Astrocyte (in vitro differentiated cells and primary cell): ENCODE measurements at regions not wholly inside any gene's neighbourhood (a gene's known extent, or its start where the extent isn't known, plus 50 kb on each side); places are given as distances from the start of the nearest gene placed in this dataset.

Experiments
- DNase-seq: peaks from one replicate; pipeline ENCODE4 v3.0.0-alpha.2; 2010; ENCODE audit warnings: low read depth
- FAIRE-seq: peaks from 2 replicates; lab custom pipeline; 2011; peaks lifted over from hg19 to GRCh38; lab: Jason Lieb, UNC
- H2AFZ ChIP-seq: 2 replicates; pipeline ENCODE4 v1.6.0; 2012; ENCODE audit warnings: low read depth, low read length, inconsistent platforms
- H3K27ac ChIP-seq: 2 replicates; pipeline ENCODE4 v1.5.1; 2011; ENCODE audit warnings: low read depth, low read length, inconsistent platforms
- H3K27me3 ChIP-seq: 2 replicates; pipeline ENCODE4 v1.6.0; 2011; ENCODE audit warnings: low read length, inconsistent platforms; ENCODE audit not compliant: insufficient read depth
- H3K36me3 ChIP-seq: 2 replicates; pipeline ENCODE4 v1.5.1; 2011; ENCODE audit warnings: low read length, inconsistent platforms; ENCODE audit not compliant: insufficient read depth
- H3K4me1 ChIP-seq: 2 replicates; pipeline ENCODE4 v1.5.1; 2011; ENCODE audit warnings: low read length, inconsistent platforms; ENCODE audit not compliant: insufficient read depth
- H3K4me2 ChIP-seq: 2 replicates; pipeline ENCODE4 v1.6.0; 2012; ENCODE audit warnings: low read length, inconsistent platforms
- H3K4me3 ChIP-seq: 2 replicates; pipeline ENCODE4 v1.5.1; 2011; ENCODE audit warnings: low read depth, mild to moderate bottlenecking, low read length, inconsistent platforms; ENCODE audit not compliant: insufficient read depth
- H3K79me2 ChIP-seq: 2 replicates; pipeline ENCODE4 v1.6.0; 2012; ENCODE audit warnings: mild to moderate bottlenecking, low read length, inconsistent platforms; ENCODE audit not compliant: insufficient read depth
- H3K9ac ChIP-seq: 2 replicates; pipeline ENCODE4 v1.6.0; 2012; ENCODE audit warnings: mild to moderate bottlenecking, low read length, inconsistent platforms
- H3K9me3 ChIP-seq: 2 replicates; pipeline ENCODE4 v1.5.1; 2012; ENCODE audit warnings: low read depth, mild to moderate bottlenecking, low read length, inconsistent platforms; ENCODE audit not compliant: insufficient read depth
- H4K20me1 ChIP-seq: 2 replicates; pipeline ENCODE4 v1.6.0; 2012; ENCODE audit warnings: low read length, inconsistent platforms; ENCODE audit not compliant: insufficient read depth
- H3K27ac Mint-ChIP-seq: one replicate; pipeline ENCODE4 v1.8.0; 2021; ENCODE audit warnings: mild to moderate bottlenecking, mixed read lengths; ENCODE audit not compliant: unreplicated experiment
- H3K27me3 Mint-ChIP-seq: one replicate; pipeline ENCODE4 v1.8.0; 2021; ENCODE audit warnings: low read depth, mixed read lengths; ENCODE audit not compliant: unreplicated experiment
- H3K36me3 Mint-ChIP-seq: one replicate; pipeline ENCODE4 v1.8.0; 2021; ENCODE audit warnings: low read depth, mixed read lengths; ENCODE audit not compliant: unreplicated experiment
- H3K4me1 Mint-ChIP-seq: one replicate; pipeline ENCODE4 v1.8.0; 2021; ENCODE audit warnings: low read depth, mixed read lengths; ENCODE audit not compliant: unreplicated experiment
- H3K4me3 Mint-ChIP-seq: one replicate; pipeline ENCODE4 v1.8.0; 2021; ENCODE audit warnings: mild to moderate bottlenecking, moderate library complexity, mixed read lengths; ENCODE audit not compliant: unreplicated experiment
- H3K9me3 Mint-ChIP-seq: one replicate; pipeline ENCODE4 v1.8.0; 2021; ENCODE audit warnings: mild to moderate bottlenecking, mixed read lengths; ENCODE audit not compliant: unreplicated experiment
- EZH2 ChIP-seq: IDR thresholded peaks from 2 replicates; pipeline ENCODE4 v1.6.1; 2012; ENCODE audit warnings: mild to moderate bottlenecking, low read length, inconsistent platforms; ENCODE audit not compliant: insufficient read depth
- TF ChIP-seq, protein P1 (sequence below): IDR thresholded peaks from 2 replicates; pipeline ENCODE4 v1.5.1; 2011; ENCODE audit warnings: low read depth, mild to moderate bottlenecking, inconsistent platforms, low read length, moderate library complexity; ENCODE audit not compliant: insufficient read depth

DNA sequence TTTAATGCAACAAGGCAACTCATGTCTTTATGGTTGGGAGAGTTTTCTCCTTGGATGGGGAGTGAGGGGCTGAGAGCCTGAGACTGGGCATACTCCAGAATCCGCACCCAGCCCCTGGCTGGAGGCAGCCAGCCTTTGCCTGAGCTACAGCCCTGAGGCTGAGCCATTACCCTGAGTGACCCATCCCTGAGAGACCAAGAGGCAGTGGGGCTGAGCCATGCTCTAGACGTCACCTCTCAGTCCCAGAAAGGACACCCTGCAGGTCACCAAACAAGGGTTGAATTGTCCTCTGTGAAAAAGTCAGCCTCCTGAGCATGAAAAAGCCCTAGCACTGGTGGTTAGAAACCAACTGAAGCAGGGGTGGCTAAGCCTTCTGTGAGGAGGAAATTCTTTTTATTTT is 151.2 kb upstream of the GATB start:
- Mint-ChIP-seq H3K27ac (no peak overlapping the region), H3K9me3 (peaks cover 4% of the 10 kb centered on the region), H3K4me1 (peaks cover 3% of the 10 kb centered on the region), H3K4me3 (no peak overlapping the region), H3K36me3 (no peaks in the 10 kb centered on the region), H3K27me3 (peaks cover 21% of the 10 kb centered on the region)
- no peak overlapping the region for H3K9ac ChIP-seq
- H3K9me3 ChIP-seq: no peaks in the 10 kb centered on the region
- no peaks in the 10 kb centered on the region for H3K4me1 ChIP-seq
- H3K4me3 ChIP-seq: no peak overlapping the region
- H3K36me3 ChIP-seq: no peaks in the 10 kb centered on the region
- H4K20me1 ChIP-seq: no peaks in the 10 kb centered on the region
- no peaks in the 10 kb centered on the region for H3K79me2 ChIP-seq
- DNase-seq: no peak
- FAIRE-seq: no peak
- H3K27ac ChIP-seq: no peak overlapping the region
- TF ChIP-seq EZH2: no peak
- TF ChIP-seq, protein P1, sequence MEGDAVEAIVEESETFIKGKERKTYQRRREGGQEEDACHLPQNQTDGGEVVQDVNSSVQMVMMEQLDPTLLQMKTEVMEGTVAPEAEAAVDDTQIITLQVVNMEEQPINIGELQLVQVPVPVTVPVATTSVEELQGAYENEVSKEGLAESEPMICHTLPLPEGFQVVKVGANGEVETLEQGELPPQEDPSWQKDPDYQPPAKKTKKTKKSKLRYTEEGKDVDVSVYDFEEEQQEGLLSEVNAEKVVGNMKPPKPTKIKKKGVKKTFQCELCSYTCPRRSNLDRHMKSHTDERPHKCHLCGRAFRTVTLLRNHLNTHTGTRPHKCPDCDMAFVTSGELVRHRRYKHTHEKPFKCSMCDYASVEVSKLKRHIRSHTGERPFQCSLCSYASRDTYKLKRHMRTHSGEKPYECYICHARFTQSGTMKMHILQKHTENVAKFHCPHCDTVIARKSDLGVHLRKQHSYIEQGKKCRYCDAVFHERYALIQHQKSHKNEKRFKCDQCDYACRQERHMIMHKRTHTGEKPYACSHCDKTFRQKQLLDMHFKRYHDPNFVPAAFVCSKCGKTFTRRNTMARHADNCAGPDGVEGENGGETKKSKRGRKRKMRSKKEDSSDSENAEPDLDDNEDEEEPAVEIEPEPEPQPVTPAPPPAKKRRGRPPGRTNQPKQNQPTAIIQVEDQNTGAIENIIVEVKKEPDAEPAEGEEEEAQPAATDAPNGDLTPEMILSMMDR: no peak
- H3K4me2 ChIP-seq: no peak overlapping the region
- peaks cover 4% of the 10 kb centered on the region for H3K27me3 ChIP-seq
- no peak overlapping the region for H2AFZ ChIP-seq

DNA sequence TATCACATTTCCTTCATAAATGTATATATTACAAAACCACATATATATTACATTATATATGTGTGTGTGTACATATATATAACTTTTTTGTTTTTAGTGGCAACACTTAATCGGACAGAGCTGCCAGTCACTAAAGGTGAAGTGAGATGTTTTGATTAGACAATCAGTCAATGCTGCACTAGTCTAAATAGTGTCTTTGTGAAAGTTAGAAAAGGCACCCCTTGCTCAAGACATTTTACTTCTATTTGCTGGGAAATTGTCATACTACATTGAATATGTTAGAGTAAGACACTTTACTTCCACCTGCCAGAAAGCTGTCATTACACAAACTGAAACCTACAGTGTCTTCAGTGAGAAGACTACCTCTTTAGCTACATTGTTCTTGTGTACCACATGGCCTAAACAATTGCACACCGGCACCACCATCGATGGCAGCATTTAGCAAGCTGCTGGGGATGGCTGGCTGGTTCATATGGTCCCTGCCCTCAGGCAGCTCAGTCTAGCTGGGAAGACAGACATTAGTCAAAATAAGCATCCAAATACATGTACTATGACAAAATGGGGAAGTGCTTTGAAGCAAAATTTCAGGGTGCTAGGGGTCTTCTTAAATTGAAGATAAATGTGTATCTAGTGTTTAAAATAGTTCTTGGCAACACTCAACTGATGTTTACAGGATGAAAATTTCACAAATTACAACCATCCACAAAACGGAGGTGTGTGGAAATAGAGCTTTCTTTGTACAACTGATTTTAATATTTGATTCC is 148.1 kb upstream of the GATB start:
- Histone ChIP-seq H3K4me3 (no peak overlapping the region), H3K79me2 (no peaks in the 10 kb centered on the region), H3K27ac (no peak overlapping the region), H3K27me3 (peaks cover 4% of the 10 kb centered on the region), H3K4me1 (no peaks in the 10 kb centered on the region), H3K9ac (no peak overlapping the region), H3K9me3 (no peaks in the 10 kb centered on the region), H3K36me3 (no peaks in the 10 kb centered on the region), H2AFZ (no peak overlapping the region), H4K20me1 (no peaks in the 10 kb centered on the region), H3K4me2 (no peak overlapping the region)
- Mint-ChIP-seq H3K9me3 (peaks cover 11% of the 10 kb centered on the region), H3K4me1 (no peaks in the 10 kb centered on the region), H3K4me3 (no peak overlapping the region), H3K36me3 (no peaks in the 10 kb centered on the region), H3K27ac (no peak overlapping the region), H3K27me3 (peaks cover 20% of the 10 kb centered on the region)
- DNase-seq (no peak), FAIRE-seq (no peak)
- TF ChIP-seq EZH2: no peak
- TF ChIP-seq, protein P1: no peak

DNA sequence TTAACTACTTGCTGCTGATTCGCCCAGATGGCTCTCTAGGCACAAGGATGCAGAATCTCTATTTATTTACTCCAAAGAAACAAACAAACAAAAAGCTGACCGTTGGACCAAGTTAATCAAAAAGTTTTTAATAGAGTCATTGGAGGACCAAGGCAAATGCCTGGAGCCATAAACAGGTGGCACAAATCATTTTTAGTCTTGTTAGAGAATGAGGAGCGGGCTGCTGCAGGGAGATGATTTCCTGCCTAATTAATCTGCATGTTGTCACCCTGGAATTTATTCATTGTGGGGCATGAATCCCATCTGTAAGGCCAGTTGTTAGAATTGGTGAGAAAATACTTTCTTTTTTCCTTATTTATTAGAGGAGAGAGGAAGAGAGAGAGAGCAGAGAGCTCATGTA is 147.4 kb upstream of the GATB start:
- no peak overlapping the region for H3K27ac Mint-ChIP-seq
- DNase-seq (no peak), FAIRE-seq (no peak)
- peaks cover 11% of the 10 kb centered on the region for H3K9me3 Mint-ChIP-seq
- Histone ChIP-seq H3K4me1 (no peaks in the 10 kb centered on the region), H3K9me3 (no peaks in the 10 kb centered on the region), H3K4me3 (no peak overlapping the region), H3K79me2 (no peaks in the 10 kb centered on the region), H3K27ac (no peak overlapping the region), H3K4me2 (no peak overlapping the region), H4K20me1 (no peaks in the 10 kb centered on the region), H2AFZ (no peak overlapping the region), H3K36me3 (no peaks in the 10 kb centered on the region), H3K27me3 (peaks cover 4% of the 10 kb centered on the region), H3K9ac (no peak overlapping the region)
- no peaks in the 10 kb centered on the region for H3K36me3 Mint-ChIP-seq
- no peak for TF ChIP-seq EZH2
- TF ChIP-seq, protein P1: no peak
- H3K27me3 Mint-ChIP-seq: peaks cover 20% of the 10 kb centered on the region
- H3K4me3 Mint-ChIP-seq: no peak overlapping the region
- no peaks in the 10 kb centered on the region for H3K4me1 Mint-ChIP-seq
